ENCODE measurements at regions not wholly inside any gene's neighbourhood (a gene's known extent, or its start where the extent isn't known, plus 50 kb on each side); places are given as distances from the start of the nearest gene placed in this dataset.
"Not testable (repeated sequence)": the region's sequence is repeated elsewhere in the genome, so short reads cannot be mapped to it uniquely, and the experiment has no call there.

DNA sequence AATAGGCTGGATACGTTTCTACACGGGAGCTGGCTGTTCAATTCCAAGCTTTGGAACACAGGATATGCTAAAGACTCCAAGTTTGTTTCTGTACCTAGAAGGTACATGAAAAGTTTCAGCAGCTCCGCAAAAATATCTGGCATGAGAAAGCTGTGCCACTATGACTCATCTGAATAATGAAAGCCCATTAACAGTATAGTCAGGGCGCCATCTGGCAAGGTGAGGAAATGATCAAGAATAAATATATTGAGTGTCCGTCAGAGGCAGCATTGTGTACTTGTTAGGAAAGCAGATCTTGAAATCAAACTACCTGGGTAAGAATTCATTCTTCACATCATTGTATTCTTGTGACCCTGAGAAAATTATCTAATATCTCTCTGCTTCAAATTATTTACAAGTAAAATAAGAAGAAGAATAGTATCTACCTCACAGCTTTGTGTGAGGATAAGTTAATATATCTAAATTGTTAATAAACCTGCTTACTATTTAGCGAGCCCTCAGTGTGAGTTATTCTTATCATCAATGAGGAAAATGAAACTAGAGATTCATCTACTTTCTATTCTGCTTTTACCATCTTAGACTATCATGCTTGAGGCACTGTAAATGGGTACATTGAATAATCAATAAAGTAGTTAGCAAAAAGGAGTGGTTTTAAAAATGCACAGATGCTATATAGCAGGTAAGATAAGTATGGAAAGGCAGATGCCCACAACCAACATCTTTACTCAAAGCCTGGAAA lies 53.5 kb downstream of the FSCB start:
- DNase-seq: no peak
- WGBS (ENCODE audit: extremely low coverage, insufficient coverage, low lambda C conversion rate): no CpG with 5 or more reads among the region's 6 CpGs

GRCh38 chr14:44450232-44450631 lies 56.9 kb downstream of the FSCB start:
- H4K5ac ChIP-seq (ENCODE audit: low read length); H3K79me2 ChIP-seq (ENCODE audit: control insufficient read depth, insufficient read depth, low read length); H3K18ac ChIP-seq (ENCODE audit: low read length); H3K27me3 ChIP-seq (ENCODE audit: insufficient read depth, low read length, poor library complexity); H3K4ac ChIP-seq (ENCODE audit: low read depth, low read length); H3K23ac ChIP-seq (ENCODE audit: low read length); H3K36me3 ChIP-seq (ENCODE audit: control insufficient read depth, insufficient read depth, low read length); H4K8ac ChIP-seq (ENCODE audit: low read depth, low read length); H3K9ac ChIP-seq (ENCODE audit: low read length); DNase-seq; H3K4me3 ChIP-seq (ENCODE audit: low read length); H2BK120ac ChIP-seq (ENCODE audit: low read depth, low read length); H2BK15ac ChIP-seq (replicated peaks; ENCODE audit: low read depth); H3K4me2 ChIP-seq (ENCODE audit: low read length); H2AK5ac ChIP-seq (ENCODE audit: low read length); H2BK5ac ChIP-seq (ENCODE audit: low read length); H3K4me1 ChIP-seq (ENCODE audit: control insufficient read depth, low read depth, low read length); H3K27ac ChIP-seq (ENCODE audit: low read depth, low read length); H3K56ac ChIP-seq (ENCODE audit: low read length); H3K79me1 ChIP-seq (ENCODE audit: low read length): not testable (repeated sequence)
- WGBS (ENCODE audit: extremely low coverage, insufficient coverage, low lambda C conversion rate): no CpG with 5 or more reads among the region's 3 CpGs

More for the DNA sequence above, 53.5 kb downstream of the FSCB start:
- Histone ChIP-seq H3K23ac (ENCODE audit: low read length) (no peak overlapping the region), H3K36me3 (ENCODE audit: control insufficient read depth, insufficient read depth, low read length) (no peaks in the 10 kb centered on the region), H3K27ac (ENCODE audit: low read depth, low read length) (no peak overlapping the region), H3K4me1 (ENCODE audit: control insufficient read depth, low read depth, low read length) (no peaks in the 10 kb centered on the region), H3K4me2 (ENCODE audit: low read length) (no peak overlapping the region), H2BK5ac (ENCODE audit: low read length) (no peak overlapping the region), H2AK5ac (ENCODE audit: low read length) (no peak overlapping the region), H3K18ac (ENCODE audit: low read length) (no peak overlapping the region), H3K27me3 (ENCODE audit: insufficient read depth, low read length, poor library complexity) (no peaks in the 10 kb centered on the region), H3K79me2 (ENCODE audit: control insufficient read depth, insufficient read depth, low read length) (no peaks in the 10 kb centered on the region), H4K8ac (ENCODE audit: low read depth, low read length) (no peak overlapping the region), H2BK120ac (ENCODE audit: low read depth, low read length) (no peak overlapping the region), H3K9ac (ENCODE audit: low read length) (no peak overlapping the region), H2BK15ac (replicated peaks; ENCODE audit: low read depth) (no peak overlapping the region), H3K56ac (ENCODE audit: low read length) (no peak overlapping the region), H3K79me1 (ENCODE audit: low read length) (no peaks in the 10 kb centered on the region), H3K4ac (ENCODE audit: low read depth, low read length) (no peak overlapping the region), H4K5ac (ENCODE audit: low read length) (no peak overlapping the region), H3K4me3 (ENCODE audit: low read length) (no peak overlapping the region)

GRCh38 chr14:44449680-44450079 lies 57.4 kb downstream of the FSCB start:
- no peak overlapping the region for H3K4me3 ChIP-seq (ENCODE audit: low read length)
- WGBS (ENCODE audit: extremely low coverage, insufficient coverage, low lambda C conversion rate): no CpG with 5 or more reads among the region's 2 CpGs

DNA sequence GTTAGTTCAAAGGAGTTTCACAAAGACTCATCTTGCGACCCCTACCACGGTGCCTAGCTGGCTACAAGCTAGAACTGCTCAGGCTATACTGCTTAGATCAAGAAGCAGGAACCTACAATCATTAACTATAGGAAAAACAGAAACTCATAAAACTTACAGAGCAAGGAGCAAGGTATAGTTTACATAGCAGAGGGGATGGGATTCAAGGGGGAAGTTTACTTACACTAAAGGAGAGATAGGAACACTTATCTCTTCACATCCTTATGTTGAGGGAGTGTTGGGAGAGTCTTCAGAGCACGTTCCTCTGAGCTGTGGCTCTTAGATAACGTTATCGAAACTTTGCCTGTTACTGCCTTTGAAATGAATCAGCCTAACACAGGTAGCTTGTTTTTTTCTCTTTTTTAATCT lies 58.1 kb downstream of the FSCB start:
- H3K27me3 ChIP-seq (ENCODE audit: insufficient read depth, low read length, poor library complexity): no peaks in the 10 kb centered on the region
- DNase-seq: peak; percentile 23
- H3K4ac ChIP-seq (ENCODE audit: low read depth, low read length): no peak overlapping the region
- no peak overlapping the region for H3K56ac ChIP-seq (ENCODE audit: low read length)
- H3K36me3 ChIP-seq (ENCODE audit: control insufficient read depth, insufficient read depth, low read length): no peaks in the 10 kb centered on the region
- H4K8ac ChIP-seq (ENCODE audit: low read depth, low read length): no peak overlapping the region
- no peak overlapping the region for H3K9ac ChIP-seq (ENCODE audit: low read length)
- H2AK5ac ChIP-seq (ENCODE audit: low read length): no peak overlapping the region
- H3K27ac ChIP-seq (ENCODE audit: low read depth, low read length): peak overlapping the region; percentile 28
- no peak overlapping the region for H3K18ac ChIP-seq (ENCODE audit: low read length)
- H3K4me1 ChIP-seq (ENCODE audit: control insufficient read depth, low read depth, low read length): no peaks in the 10 kb centered on the region
- H3K79me1 ChIP-seq (ENCODE audit: low read length): no peaks in the 10 kb centered on the region
- H3K4me2 ChIP-seq (ENCODE audit: low read length): no peak overlapping the region
- no peak overlapping the region for H2BK5ac ChIP-seq (ENCODE audit: low read length)
- H4K5ac ChIP-seq (ENCODE audit: low read length): no peak overlapping the region
- H2BK15ac ChIP-seq (replicated peaks; ENCODE audit: low read depth): no peak overlapping the region
- H3K79me2 ChIP-seq (ENCODE audit: control insufficient read depth, insufficient read depth, low read length): no peaks in the 10 kb centered on the region
- H3K4me3 ChIP-seq (ENCODE audit: low read length): no peak overlapping the region
- no CpG with 5 or more reads among the region's 5 CpGs for WGBS (ENCODE audit: extremely low coverage, insufficient coverage, low lambda C conversion rate)
- no peak overlapping the region for H3K23ac ChIP-seq (ENCODE audit: low read length)
- no peak overlapping the region for H2BK120ac ChIP-seq (ENCODE audit: low read depth, low read length)

More at GRCh38 chr14:44449680-44450079, 57.4 kb downstream of the FSCB start:
- Histone ChIP-seq H3K36me3 (ENCODE audit: control insufficient read depth, insufficient read depth, low read length) (no peaks in the 10 kb centered on the region), H3K23ac (ENCODE audit: low read length) (no peak overlapping the region), H3K9ac (ENCODE audit: low read length) (no peak overlapping the region), H3K56ac (ENCODE audit: low read length) (no peak overlapping the region), H3K79me2 (ENCODE audit: control insufficient read depth, insufficient read depth, low read length) (no peaks in the 10 kb centered on the region), H4K8ac (ENCODE audit: low read depth, low read length) (no peak overlapping the region), H3K4ac (ENCODE audit: low read depth, low read length) (no peak overlapping the region), H3K27ac (ENCODE audit: low read depth, low read length) (no peak overlapping the region), H3K79me1 (ENCODE audit: low read length) (no peaks in the 10 kb centered on the region), H3K4me2 (ENCODE audit: low read length) (no peak overlapping the region), H2AK5ac (ENCODE audit: low read length) (no peak overlapping the region), H2BK5ac (ENCODE audit: low read length) (no peak overlapping the region), H3K27me3 (ENCODE audit: insufficient read depth, low read length, poor library complexity) (no peaks in the 10 kb centered on the region), H3K4me1 (ENCODE audit: control insufficient read depth, low read depth, low read length) (no peaks in the 10 kb centered on the region), H3K18ac (ENCODE audit: low read length) (no peak overlapping the region), H4K5ac (ENCODE audit: low read length) (no peak overlapping the region), H2BK120ac (ENCODE audit: low read depth, low read length) (no peak overlapping the region), H2BK15ac (replicated peaks; ENCODE audit: low read depth) (no peak overlapping the region)
- no peak for DNase-seq

DNA sequence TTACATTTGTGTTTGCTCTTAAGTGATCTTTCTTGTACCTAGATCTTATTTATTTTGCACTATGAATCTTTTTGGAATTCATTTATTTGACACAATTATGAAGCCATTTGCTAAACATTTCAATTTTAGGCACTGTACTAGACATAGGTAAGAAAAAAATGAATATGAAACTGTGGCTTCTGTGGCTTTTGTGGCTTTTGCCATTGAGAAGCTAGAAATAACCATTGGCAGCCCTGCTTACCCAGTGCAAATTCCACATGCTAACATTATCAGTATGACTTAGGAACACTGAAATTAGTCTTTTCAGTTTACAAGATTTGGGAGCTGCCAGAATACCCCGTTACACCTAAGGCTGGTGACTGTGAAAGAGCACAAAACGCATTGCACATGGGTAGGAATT lies 60.1 kb downstream of the FSCB start:
- no peak overlapping the region for H3K27ac ChIP-seq (ENCODE audit: low read depth, low read length)
- H3K4me1 ChIP-seq (ENCODE audit: control insufficient read depth, low read depth, low read length): no peaks in the 10 kb centered on the region
- H2BK5ac ChIP-seq (ENCODE audit: low read length): no peak overlapping the region
- no peaks in the 10 kb centered on the region for H3K27me3 ChIP-seq (ENCODE audit: insufficient read depth, low read length, poor library complexity)
- H3K23ac ChIP-seq (ENCODE audit: low read length): no peak overlapping the region
- no peak overlapping the region for H4K8ac ChIP-seq (ENCODE audit: low read depth, low read length)
- no peak overlapping the region for H4K5ac ChIP-seq (ENCODE audit: low read length)
- no peak overlapping the region for H3K9ac ChIP-seq (ENCODE audit: low read length)
- no peaks in the 10 kb centered on the region for H3K79me1 ChIP-seq (ENCODE audit: low read length)
- H2AK5ac ChIP-seq (ENCODE audit: low read length): no peak overlapping the region
- no peak overlapping the region for H3K4me2 ChIP-seq (ENCODE audit: low read length)
- H3K36me3 ChIP-seq (ENCODE audit: control insufficient read depth, insufficient read depth, low read length): no peaks in the 10 kb centered on the region
- no peak overlapping the region for H2BK120ac ChIP-seq (ENCODE audit: low read depth, low read length)
- no peak for DNase-seq
- no CpG with 5 or more reads among the region's 2 CpGs for WGBS (ENCODE audit: extremely low coverage, insufficient coverage, low lambda C conversion rate)
- H2BK15ac ChIP-seq (replicated peaks; ENCODE audit: low read depth): no peak overlapping the region
- no peak overlapping the region for H3K4ac ChIP-seq (ENCODE audit: low read depth, low read length)
- H3K79me2 ChIP-seq (ENCODE audit: control insufficient read depth, insufficient read depth, low read length): no peaks in the 10 kb centered on the region
- no peak overlapping the region for H3K4me3 ChIP-seq (ENCODE audit: low read length)
- H3K18ac ChIP-seq (ENCODE audit: low read length): no peak overlapping the region
- H3K56ac ChIP-seq (ENCODE audit: low read length): no peak overlapping the region

- Histone ChIP-seq H3K9ac (ENCODE audit: low read length) (no peak overlapping the region), H3K27me3 (ENCODE audit: insufficient read depth, low read length, poor library complexity) (no peaks in the 10 kb centered on the region), H3K36me3 (ENCODE audit: control insufficient read depth, insufficient read depth, low read length) (no peaks in the 10 kb centered on the region), H2AK5ac (ENCODE audit: low read length) (no peak overlapping the region), H2BK5ac (ENCODE audit: low read length) (no peak overlapping the region), H4K5ac (ENCODE audit: low read length) (no peak overlapping the region), H3K4me2 (ENCODE audit: low read length) (no peak overlapping the region), H2BK15ac (replicated peaks; ENCODE audit: low read depth) (no peak overlapping the region), H3K79me1 (ENCODE audit: low read length) (no peaks in the 10 kb centered on the region), H3K4me1 (ENCODE audit: control insufficient read depth, low read depth, low read length) (no peaks in the 10 kb centered on the region), H3K27ac (ENCODE audit: low read depth, low read length) (no peak overlapping the region), H4K8ac (ENCODE audit: low read depth, low read length) (no peak overlapping the region), H3K4ac (ENCODE audit: low read depth, low read length) (no peak overlapping the region), H3K79me2 (ENCODE audit: control insufficient read depth, insufficient read depth, low read length) (no peaks in the 10 kb centered on the region), H3K23ac (ENCODE audit: low read length) (no peak overlapping the region), H3K18ac (ENCODE audit: low read length) (no peak overlapping the region), H3K4me3 (ENCODE audit: low read length) (no peak overlapping the region), H3K56ac (ENCODE audit: low read length) (no peak overlapping the region), H2BK120ac (ENCODE audit: low read depth, low read length) (no peak overlapping the region)
- no peak for DNase-seq
- WGBS (ENCODE audit: extremely low coverage, insufficient coverage, low lambda C conversion rate): 100% methylated on average over 1 of the region's 1 CpG
Measured at GRCh38 chr14:44444454-44444853, 62.6 kb downstream of the FSCB start.
